ENCODE measurements at regions not wholly inside any gene's neighbourhood (a gene's known extent, or its start where the extent isn't known, plus 50 kb on each side); places are given as distances from the start of the nearest gene placed in this dataset.
A peak's percentile ranks its signal among the peaks of the same experiment; 100 is the strongest.

GRCh38 chr5:19370655-19371386 is 617.2 kb downstream of the CDH18 start:
- Histone ChIP-seq H3K9ac (ENCODE audit: control insufficient read depth, extremely low read depth, insufficient read depth, low read length) (no peak overlapping the region), H3K4me3 (ENCODE audit: control insufficient read depth in 2 of 3, extremely low read depth in 1 of 3, insufficient read depth in 2 of 3, low read depth in 1 of 3, low read length in 3 of 3) (no peak overlapping the region), H4K20me1 (ENCODE audit: control insufficient read depth, extremely low read depth, insufficient read depth, low read length) (no peaks in the 10 kb centered on the region), H2AFZ (ENCODE audit: control insufficient read depth, low read length) (no peak overlapping the region), H3K4me2 (ENCODE audit: control insufficient read depth, extremely low read depth, insufficient read depth, low read depth, low read length) (no peak overlapping the region), H3K27ac (ENCODE audit: control insufficient read depth, insufficient read depth, low read length) (no peak overlapping the region), H3K27me3 (ENCODE audit: control insufficient read depth, extremely low read depth, insufficient read depth, low read length) (no peaks in the 10 kb centered on the region), H3K79me2 (ENCODE audit: control insufficient read depth, insufficient read depth, low read length) (no peaks in the 10 kb centered on the region), H3K36me3 (ENCODE audit: control insufficient read depth in 2 of 2, extremely low read depth in 1 of 2, insufficient read depth in 2 of 2, low read length in 2 of 2) (no peaks in the 10 kb centered on the region), H3K9me3 (ENCODE audit: control insufficient read depth, low read depth, low read length) (no peaks in the 10 kb centered on the region), H3K9me1 (ENCODE audit: control insufficient read depth, extremely low read depth, insufficient read depth, low read length) (no peaks in the 10 kb centered on the region), H3K4me1 (ENCODE audit: control insufficient read depth, extremely low read depth, insufficient read depth, low read length) (no peaks in the 10 kb centered on the region)
- dilution Hi-C loops (cut with MboI; ENCODE audit: extremely low pct_ligation_motif_present, low sequenced_read_pairs), result no loop called here
- DNase-seq (ENCODE audit: low read depth, low spot score) (no peak), FAIRE-seq (no peak)
- TF ChIP-seq EZH2 (IDR thresholded peaks at IDR 0.05; ENCODE audit: low read length) (no peak), CTCF (optimal IDR thresholded peaks at IDR 0.05 in 1 of 3, IDR thresholded peaks at IDR 0.05 in 1 of 3, conservative IDR thresholded peaks at IDR 0.05 in 1 of 3; ENCODE audit: extremely low read depth in 1 of 3, insufficient read depth in 2 of 3, low read length in 3 of 3) (no peak)

- no peak overlapping the region for H3K9ac ChIP-seq (ENCODE audit: control insufficient read depth, extremely low read depth, insufficient read depth, low read length)
- H4K20me1 ChIP-seq (ENCODE audit: control insufficient read depth, extremely low read depth, insufficient read depth, low read length), result no peaks in the 10 kb centered on the region
- H3K4me3 ChIP-seq (ENCODE audit: control insufficient read depth in 2 of 3, extremely low read depth in 1 of 3, insufficient read depth in 2 of 3, low read depth in 1 of 3, low read length in 3 of 3), result no peak overlapping the region
- no peaks in the 10 kb centered on the region for H3K9me1 ChIP-seq (ENCODE audit: control insufficient read depth, extremely low read depth, insufficient read depth, low read length)
- H3K27me3 ChIP-seq (ENCODE audit: control insufficient read depth, extremely low read depth, insufficient read depth, low read length), result no peaks in the 10 kb centered on the region
- no peak overlapping the region for H3K4me2 ChIP-seq (ENCODE audit: control insufficient read depth, extremely low read depth, insufficient read depth, low read depth, low read length)
- H3K9me3 ChIP-seq (ENCODE audit: control insufficient read depth, low read depth, low read length), result no peaks in the 10 kb centered on the region
- H3K4me1 ChIP-seq (ENCODE audit: control insufficient read depth, extremely low read depth, insufficient read depth, low read length), result no peaks in the 10 kb centered on the region
- H3K79me2 ChIP-seq (ENCODE audit: control insufficient read depth, insufficient read depth, low read length), result no peaks in the 10 kb centered on the region
- no peak for TF ChIP-seq EZH2 (IDR thresholded peaks at IDR 0.05; ENCODE audit: low read length)
- H3K27ac ChIP-seq (ENCODE audit: control insufficient read depth, insufficient read depth, low read length), result no peak overlapping the region
- FAIRE-seq (no peak), DNase-seq (ENCODE audit: low read depth, low spot score) (no peak)
- H3K36me3 ChIP-seq (ENCODE audit: control insufficient read depth in 2 of 2, extremely low read depth in 1 of 2, insufficient read depth in 2 of 2, low read length in 2 of 2), result no peaks in the 10 kb centered on the region
- dilution Hi-C loops (cut with MboI; ENCODE audit: extremely low pct_ligation_motif_present, low sequenced_read_pairs), result no loop called here
- no peak overlapping the region for H2AFZ ChIP-seq (ENCODE audit: control insufficient read depth, low read length)
These were observed 599.6 kb downstream of the CDH18 start for GRCh38 chr5:19388391-19388790.

DNA sequence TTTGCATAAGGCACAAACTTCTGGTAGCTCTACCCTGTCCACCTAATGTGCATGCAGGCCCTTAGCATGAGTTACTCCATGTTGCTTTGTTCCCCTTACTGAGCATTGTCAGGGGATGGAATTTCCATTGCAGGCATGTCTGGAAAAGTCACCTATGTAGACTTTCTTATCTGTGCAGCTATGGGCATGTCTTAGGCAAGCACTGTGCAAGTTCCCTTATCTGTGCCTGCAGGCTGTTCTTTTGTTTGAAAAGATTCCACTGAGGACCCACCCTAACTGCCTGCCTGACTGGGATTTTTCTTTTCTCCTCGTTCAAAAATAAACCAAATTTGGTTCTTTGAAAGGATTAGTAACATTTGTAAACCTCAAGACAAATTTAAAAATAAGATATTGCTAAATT is 587.0 kb downstream of the CDH18 start:
- Histone ChIP-seq H3K4me2 (ENCODE audit: control insufficient read depth, extremely low read depth, insufficient read depth, low read depth, low read length) (no peak overlapping the region), H3K27me3 (ENCODE audit: control insufficient read depth, extremely low read depth, insufficient read depth, low read length) (no peaks in the 10 kb centered on the region), H3K79me2 (ENCODE audit: control insufficient read depth, insufficient read depth, low read length) (no peaks in the 10 kb centered on the region), H3K4me1 (ENCODE audit: control insufficient read depth, extremely low read depth, insufficient read depth, low read length) (no peaks in the 10 kb centered on the region), H3K9ac (ENCODE audit: control insufficient read depth, extremely low read depth, insufficient read depth, low read length) (no peak overlapping the region), H3K4me3 (ENCODE audit: control insufficient read depth in 2 of 3, extremely low read depth in 1 of 3, insufficient read depth in 2 of 3, low read depth in 1 of 3, low read length in 3 of 3) (no peak overlapping the region), H3K9me3 (ENCODE audit: control insufficient read depth, low read depth, low read length) (peaks cover 2% of the 10 kb centered on the region), H3K36me3 (ENCODE audit: control insufficient read depth in 2 of 2, extremely low read depth in 1 of 2, insufficient read depth in 2 of 2, low read length in 2 of 2) (no peaks in the 10 kb centered on the region), H3K9me1 (ENCODE audit: control insufficient read depth, extremely low read depth, insufficient read depth, low read length) (no peaks in the 10 kb centered on the region), H2AFZ (ENCODE audit: control insufficient read depth, low read length) (peak overlapping the region; percentile 13), H3K27ac (ENCODE audit: control insufficient read depth, insufficient read depth, low read length) (no peak overlapping the region), H4K20me1 (ENCODE audit: control insufficient read depth, extremely low read depth, insufficient read depth, low read length) (no peaks in the 10 kb centered on the region)
- TF ChIP-seq CTCF (optimal IDR thresholded peaks at IDR 0.05 in 1 of 3, IDR thresholded peaks at IDR 0.05 in 1 of 3, conservative IDR thresholded peaks at IDR 0.05 in 1 of 3; ENCODE audit: extremely low read depth in 1 of 3, insufficient read depth in 2 of 3, low read length in 3 of 3), result no peak
- no peak for TF ChIP-seq EZH2 (IDR thresholded peaks at IDR 0.05; ENCODE audit: low read length)
- DNase-seq (ENCODE audit: low read depth, low spot score) (peak; percentile 11), FAIRE-seq (peak; percentile 61)
- dilution Hi-C loops (cut with MboI; ENCODE audit: extremely low pct_ligation_motif_present, low sequenced_read_pairs), result no loop called here
